Globus pallidus (tissue), 1 donor: ENCODE measurements at regions not wholly inside any gene's neighbourhood (a gene's known extent, or its start where the extent isn't known, plus 50 kb on each side); places are given as distances from the start of the nearest gene placed in this dataset.

ENCODE experiments used
- DNase-seq: peaks from one replicate; pipeline ENCODE4 v3.0.0-alpha.2; 2015; ENCODE audit warnings: low spot score

GRCh38 chr2:217722883-217723472, 279.8 kb downstream of the TNS1 start:
- no peak for DNase-seq

GRCh38 chr2:217717646-217718045, 285.1 kb downstream of the TNS1 start:
- DNase-seq: no peak

- no peak for DNase-seq
Observed at GRCh38 chr2:217715484-217715883, 287.3 kb downstream of the TNS1 start.

- DNase-seq: peak; percentile 99
Observed at GRCh38 chr2:217714287-217714751, 288.5 kb downstream of the TNS1 start.

GRCh38 chr2:217713395-217714286, 289.2 kb downstream of the TNS1 start:
- DNase-seq: peak; percentile 87

GRCh38 chr2:217712431-217712830, 290.4 kb downstream of the TNS1 start:
- DNase-seq: no peak

GRCh38 chr2:217711188-217711587, 291.6 kb downstream of the TNS1 start:
- DNase-seq: no peak

GRCh38 chr2:217710211-217710765, 292.5 kb downstream of the TNS1 start:
- DNase-seq: no peak

- no peak for DNase-seq
Observed at GRCh38 chr2:217709478-217710210, 293.2 kb downstream of the TNS1 start.

- no peak for DNase-seq
Observed at GRCh38 chr2:217707131-217707611, 295.6 kb downstream of the TNS1 start.

GRCh38 chr2:217706513-217706912, 296.3 kb downstream of the TNS1 start:
- DNase-seq: no peak

- no peak for DNase-seq
Observed at GRCh38 chr2:217706095-217706494, 296.7 kb downstream of the TNS1 start.

- no peak for DNase-seq
Observed at GRCh38 chr2:217705461-217705860, 297.3 kb downstream of the TNS1 start.

GRCh38 chr2:217703999-217704398, 298.8 kb downstream of the TNS1 start:
- no peak for DNase-seq

- no peak for DNase-seq
Observed at GRCh38 chr2:217703102-217703501, 299.7 kb downstream of the TNS1 start.

GRCh38 chr2:217701622-217702021, 301.2 kb downstream of the TNS1 start:
- DNase-seq: no peak

GRCh38 chr2:217698691-217699090, 304.1 kb downstream of the TNS1 start:
- no peak for DNase-seq

- DNase-seq: no peak
Observed at GRCh38 chr2:217695033-217695520, 307.7 kb downstream of the TNS1 start.

GRCh38 chr2:217694291-217694690, 308.5 kb downstream of the TNS1 start:
- DNase-seq: no peak

GRCh38 chr2:217693363-217693762, 309.4 kb downstream of the TNS1 start:
- no peak for DNase-seq

- DNase-seq: no peak
Observed at GRCh38 chr2:217691920-217692666, 310.7 kb downstream of the TNS1 start.
